GM23248 (cell line): ENCODE measurements at regions not wholly inside any gene's neighbourhood (a gene's known extent, or its start where the extent isn't known, plus 50 kb on each side); places are given as distances from the start of the nearest gene placed in this dataset.

Experiments
- EZH2 ChIP-seq: fragments of 200-600 bp; sonication (generic); IDR thresholded peaks from 2 replicates; pipeline ENCODE4 v1.6.1; 2018; ENCODE audit warnings: antibody characterized with exemption, mild to moderate bottlenecking; ENCODE audit not compliant: insufficient read depth, poor library complexity, severe bottlenecking
- EZH2phosphoT487 ChIP-seq: fragments of 200-600 bp; sonication (generic); IDR thresholded peaks from 2 replicates; pipeline ENCODE4 v1.6.1; 2018; ENCODE audit warnings: antibody characterized with exemption, moderate library complexity, mild to moderate bottlenecking, low read depth; ENCODE audit not compliant: insufficient read depth

DNA sequence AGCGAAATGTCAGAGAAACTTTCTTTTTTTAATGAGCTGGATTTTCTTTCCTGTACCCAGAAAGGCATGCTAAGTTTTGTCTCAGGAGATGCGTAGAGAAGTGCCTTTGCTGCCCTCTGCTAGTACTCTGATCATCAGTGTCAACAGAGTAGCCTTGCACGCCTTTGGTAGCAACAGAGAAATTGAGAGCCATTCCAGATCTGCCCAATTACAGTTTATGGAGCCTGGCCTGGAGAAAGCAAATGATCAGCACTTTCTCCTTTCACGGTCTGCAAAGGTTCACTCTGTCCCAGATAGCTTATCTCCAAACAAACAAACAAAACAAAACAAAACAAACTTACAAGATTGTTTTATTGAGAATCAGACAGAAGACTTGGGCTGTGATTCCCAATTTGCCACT lies 792.8 kb upstream of the PIK3C3 start:
- TF ChIP-seq EZH2 (no peak), EZH2phosphoT487 (no peak)
